Keratinocyte (primary cell): ENCODE measurements at regions not wholly inside any gene's neighbourhood (a gene's known extent, or its start where the extent isn't known, plus 50 kb on each side); places are given as distances from the start of the nearest gene placed in this dataset.

Experiments
- CTCF ChIP-seq, 3 experiments: IDR thresholded peaks in 1 of 3; conservative IDR thresholded peaks in 1 of 3; optimal IDR thresholded peaks in 1 of 3; 2 replicates in 2 of 3; 3 replicates in 1 of 3; pipeline versions ENCODE3 to v1.5.1; 2011; ENCODE audit warnings: low read length in 3 of 3, mild to moderate bottlenecking in 3 of 3, moderate library complexity in 2 of 3, control low read depth in 1 of 3, inconsistent platforms in 1 of 3; ENCODE audit not compliant: insufficient read depth in 2 of 3; ENCODE audit errors: extremely low read depth in 1 of 3
- EZH2 ChIP-seq: IDR thresholded peaks from one replicate; pipeline ENCODE4 v1.6.1; 2012; ENCODE audit warnings: inconsistent platforms, mild to moderate bottlenecking, low read length, moderate library complexity

GRCh38 chr6:125668071-125668470 lies 81.4 kb upstream of the HEY2 start:
- TF ChIP-seq CTCF (optimal IDR thresholded peaks at IDR 0.05 in 1 of 3, IDR thresholded peaks at IDR 0.05 in 1 of 3, conservative IDR thresholded peaks at IDR 0.05 in 1 of 3; ENCODE audit: extremely low read depth in 1 of 3, insufficient read depth in 2 of 3, low read length in 3 of 3) (no peak), EZH2 (no peak)
